ENCODE measurements at regions not wholly inside any gene's neighbourhood (a gene's known extent, or its start where the extent isn't known, plus 50 kb on each side); places are given as distances from the start of the nearest gene placed in this dataset.
"Not testable (repeated sequence)": the region's sequence is repeated elsewhere in the genome, so short reads cannot be mapped to it uniquely, and the experiment has no call there.

DNA sequence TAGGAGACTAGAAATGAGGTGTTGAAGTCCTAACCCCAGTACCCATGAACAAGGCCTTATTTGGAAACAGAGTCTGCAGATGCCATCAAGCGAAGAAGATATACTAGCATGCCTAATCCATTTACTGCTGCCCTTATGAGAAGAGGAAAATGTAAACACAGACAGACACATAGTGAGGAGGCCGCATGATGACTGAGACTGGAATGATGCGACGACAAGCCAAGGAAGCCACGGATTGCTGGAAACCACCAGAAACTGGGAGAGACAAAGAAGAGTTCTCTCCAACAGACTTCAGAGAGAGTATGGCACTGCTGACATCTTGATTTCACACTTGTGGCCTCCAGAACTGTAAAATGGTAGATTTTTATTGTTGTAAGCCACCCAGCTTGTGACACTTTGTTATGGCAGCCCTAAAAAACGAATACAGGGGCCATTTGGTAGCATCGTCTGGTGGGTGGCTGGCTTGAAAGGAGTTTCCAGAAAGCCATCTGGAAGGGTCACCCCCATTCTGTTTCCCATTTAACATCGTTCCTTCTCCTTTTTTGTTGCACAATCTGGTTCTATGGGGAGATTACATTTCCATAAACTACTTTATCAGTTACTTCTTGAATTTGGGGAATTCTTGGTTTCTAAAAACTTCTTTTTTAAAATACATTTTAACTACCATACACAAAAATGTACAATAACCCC is 193.1 kb downstream of the HSD17B3 start:
- Mint-ChIP-seq H3K36me3 (ENCODE audit: low read depth) (no peaks in the 10 kb centered on the region), H3K4me1 (peaks cover 10% of the 10 kb centered on the region), H3K4me3 (no peak overlapping the region), H3K9me3 (peaks cover 5% of the 10 kb centered on the region), H3K27me3 (ENCODE audit: insufficient read depth) (peaks cover 51% of the 10 kb centered on the region), H3K27ac (no peak overlapping the region)
- Histone ChIP-seq H3K27ac (ENCODE audit: low read depth, low read length) (no peak overlapping the region), H3K4me1 (ENCODE audit: control insufficient read depth, insufficient read depth, low read length) (peaks cover 4% of the 10 kb centered on the region), H3K36me3 (ENCODE audit: control insufficient read depth, insufficient read depth, low read length) (no peaks in the 10 kb centered on the region), H3K9ac (ENCODE audit: extremely low read depth, low read length, poor library complexity, severe bottlenecking) (no peak overlapping the region), H3K9me3 (ENCODE audit: control insufficient read depth, low read length) (no peaks in the 10 kb centered on the region), H3K27me3 (ENCODE audit: control insufficient read depth, insufficient read depth, low read length, poor library complexity, severe bottlenecking) (no peaks in the 10 kb centered on the region), H3K4me3 (ENCODE audit: low read length) (no peak overlapping the region)
- no peak for DNase-seq
- 96% methylated on average over 6 to 8 of the region's 8 CpGs for WGBS, 2 experiments (ENCODE audit: insufficient coverage in 1 of 2, insufficient read length in 1 of 2)
- TF ChIP-seq, protein P1, sequence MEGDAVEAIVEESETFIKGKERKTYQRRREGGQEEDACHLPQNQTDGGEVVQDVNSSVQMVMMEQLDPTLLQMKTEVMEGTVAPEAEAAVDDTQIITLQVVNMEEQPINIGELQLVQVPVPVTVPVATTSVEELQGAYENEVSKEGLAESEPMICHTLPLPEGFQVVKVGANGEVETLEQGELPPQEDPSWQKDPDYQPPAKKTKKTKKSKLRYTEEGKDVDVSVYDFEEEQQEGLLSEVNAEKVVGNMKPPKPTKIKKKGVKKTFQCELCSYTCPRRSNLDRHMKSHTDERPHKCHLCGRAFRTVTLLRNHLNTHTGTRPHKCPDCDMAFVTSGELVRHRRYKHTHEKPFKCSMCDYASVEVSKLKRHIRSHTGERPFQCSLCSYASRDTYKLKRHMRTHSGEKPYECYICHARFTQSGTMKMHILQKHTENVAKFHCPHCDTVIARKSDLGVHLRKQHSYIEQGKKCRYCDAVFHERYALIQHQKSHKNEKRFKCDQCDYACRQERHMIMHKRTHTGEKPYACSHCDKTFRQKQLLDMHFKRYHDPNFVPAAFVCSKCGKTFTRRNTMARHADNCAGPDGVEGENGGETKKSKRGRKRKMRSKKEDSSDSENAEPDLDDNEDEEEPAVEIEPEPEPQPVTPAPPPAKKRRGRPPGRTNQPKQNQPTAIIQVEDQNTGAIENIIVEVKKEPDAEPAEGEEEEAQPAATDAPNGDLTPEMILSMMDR (conservative IDR thresholded peaks at IDR 0.05), result no peak

DNA sequence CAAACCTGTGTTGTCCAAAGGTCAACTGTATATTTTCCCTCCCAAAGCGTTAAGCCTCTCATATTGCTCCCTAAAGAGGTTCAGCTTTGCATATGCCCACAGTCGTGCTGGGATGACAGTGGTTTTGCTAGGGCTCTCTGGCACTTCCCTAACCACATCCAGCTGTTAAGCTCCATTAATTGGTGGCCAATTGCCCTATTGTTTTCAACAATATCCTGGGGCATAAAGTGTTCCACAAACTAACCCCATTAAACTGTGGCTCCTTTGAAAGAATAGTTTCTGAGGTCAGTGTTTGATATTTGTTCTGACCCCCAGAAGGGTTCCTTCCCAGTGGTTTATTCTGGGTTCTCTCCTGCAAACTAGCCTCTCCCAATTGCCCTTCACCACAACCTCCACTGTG is 194.5 kb downstream of the HSD17B3 start:
- peaks cover 10% of the 10 kb centered on the region for H3K9me3 Mint-ChIP-seq

DNA sequence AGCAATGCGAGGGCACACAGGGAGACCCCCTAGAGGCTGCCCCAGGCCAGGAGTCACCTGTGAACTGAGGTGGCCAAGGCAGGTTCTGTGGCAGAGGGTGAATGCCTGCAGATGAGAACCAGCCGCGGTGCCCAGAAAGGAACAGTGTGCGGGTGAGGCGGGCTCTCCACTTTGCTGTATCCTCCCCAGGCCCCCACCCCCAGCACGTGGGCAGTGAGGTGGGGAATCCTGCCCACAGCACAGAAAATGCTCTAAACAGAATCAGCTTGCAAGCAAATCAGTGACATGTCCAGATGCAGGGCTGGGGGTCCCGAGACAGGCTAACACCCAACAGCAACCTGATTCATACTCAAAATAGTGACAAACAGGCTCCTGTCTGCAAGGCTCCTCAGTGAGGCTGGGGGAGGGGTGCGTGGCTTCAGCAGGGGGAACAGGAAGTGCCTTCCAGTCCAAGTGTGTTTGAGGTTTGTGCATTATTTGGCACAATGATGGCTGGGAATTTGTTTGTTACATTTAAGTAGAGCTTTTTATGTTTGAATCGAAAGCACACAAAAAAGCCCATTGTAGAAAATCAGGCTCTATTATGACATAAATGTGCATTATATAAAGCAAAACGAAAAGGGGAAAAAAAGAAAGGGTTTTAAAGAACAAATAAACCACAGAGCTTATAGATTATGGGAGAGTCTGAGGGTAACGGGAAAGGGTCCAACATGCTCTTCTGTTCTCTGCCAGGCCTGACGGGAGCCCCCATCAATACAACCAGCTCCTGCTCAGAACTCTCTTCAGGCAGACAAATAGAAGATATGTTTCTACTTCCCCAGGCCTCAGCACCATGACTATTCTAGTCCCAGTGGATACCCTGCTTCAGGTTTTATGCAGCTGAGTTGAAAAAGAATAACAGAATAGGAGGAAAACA is 201.3 kb downstream of the HSD17B3 start:
- Histone ChIP-seq H3K36me3 (ENCODE audit: control insufficient read depth, insufficient read depth, low read length) (no peaks in the 10 kb centered on the region), H3K4me1 (ENCODE audit: control insufficient read depth, insufficient read depth, low read length) (peaks cover 10% of the 10 kb centered on the region), H3K4me3 (ENCODE audit: low read length) (no peak overlapping the region), H3K9ac (ENCODE audit: extremely low read depth, low read length, poor library complexity, severe bottlenecking) (no peak overlapping the region), H3K27me3 (ENCODE audit: control insufficient read depth, insufficient read depth, low read length, poor library complexity, severe bottlenecking) (no peaks in the 10 kb centered on the region), H3K27ac (ENCODE audit: low read depth, low read length) (no peak overlapping the region), H3K9me3 (ENCODE audit: control insufficient read depth, low read length) (no peaks in the 10 kb centered on the region)
- WGBS, 2 experiments (ENCODE audit: insufficient coverage in 1 of 2, insufficient read length in 1 of 2), result 72 to 88% methylated on average over 5 to 12 of the region's 12 CpGs
- Mint-ChIP-seq H3K27me3 (ENCODE audit: insufficient read depth) (peaks cover 12% of the 10 kb centered on the region), H3K4me1 (peaks cover 27% of the 10 kb centered on the region), H3K36me3 (ENCODE audit: low read depth) (peaks cover 2% of the 10 kb centered on the region), H3K27ac (peak overlapping the region; percentile 85), H3K4me3 (peak overlapping the region; percentile 8), H3K9me3 (peaks cover 15% of the 10 kb centered on the region)
- DNase-seq, result no peak
- TF ChIP-seq, protein P1 (conservative IDR thresholded peaks at IDR 0.05), result no peak

More for the DNA sequence above, 194.5 kb downstream of the HSD17B3 start:
- no peaks in the 10 kb centered on the region for H3K36me3 Mint-ChIP-seq (ENCODE audit: low read depth)
- H3K27me3 Mint-ChIP-seq (ENCODE audit: insufficient read depth), result peaks cover 49% of the 10 kb centered on the region
- H3K36me3 ChIP-seq (ENCODE audit: control insufficient read depth, insufficient read depth, low read length), result no peaks in the 10 kb centered on the region
- H3K4me1 Mint-ChIP-seq, result peaks cover 10% of the 10 kb centered on the region
- H3K27ac Mint-ChIP-seq, result no peak overlapping the region
- H3K9ac ChIP-seq (ENCODE audit: extremely low read depth, low read length, poor library complexity, severe bottlenecking), result no peak overlapping the region
- H3K4me1 ChIP-seq (ENCODE audit: control insufficient read depth, insufficient read depth, low read length), result peaks cover 4% of the 10 kb centered on the region
- no peak overlapping the region for H3K4me3 Mint-ChIP-seq
- no peak for DNase-seq
- no peaks in the 10 kb centered on the region for H3K9me3 ChIP-seq (ENCODE audit: control insufficient read depth, low read length)
- TF ChIP-seq, protein P1 (conservative IDR thresholded peaks at IDR 0.05), result no peak
- no peak overlapping the region for H3K27ac ChIP-seq (ENCODE audit: low read depth, low read length)
- H3K4me3 ChIP-seq (ENCODE audit: low read length), result no peak overlapping the region
- WGBS, 2 experiments (ENCODE audit: insufficient coverage in 1 of 2, insufficient read length in 1 of 2), result 62 to 75% methylated on average over 2 of the region's 2 CpGs
- H3K27me3 ChIP-seq (ENCODE audit: control insufficient read depth, insufficient read depth, low read length, poor library complexity, severe bottlenecking), result no peaks in the 10 kb centered on the region

DNA sequence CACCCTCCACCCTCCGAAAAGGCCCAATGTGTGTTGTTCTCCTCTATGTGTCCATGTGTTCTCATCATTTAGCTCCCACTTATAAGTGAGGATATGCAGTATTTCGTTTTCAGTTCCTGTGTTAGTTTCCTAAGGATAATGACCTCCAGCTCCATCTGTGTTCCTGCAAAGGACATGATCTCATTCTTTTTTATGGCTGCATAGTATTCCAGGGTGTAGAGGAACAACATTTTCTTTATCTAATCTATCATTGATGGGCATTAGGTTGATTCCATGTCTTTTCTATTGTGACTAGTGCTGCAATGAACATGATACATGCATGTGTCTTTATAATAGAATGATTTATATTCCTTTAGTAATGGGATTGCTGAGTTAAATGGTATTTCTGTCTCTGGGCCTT is 211.3 kb downstream of the HSD17B3 start:
- not testable (repeated sequence) for H3K9me3 ChIP-seq (ENCODE audit: control insufficient read depth, low read length); H3K27ac ChIP-seq (ENCODE audit: low read depth, low read length); H3K4me3 ChIP-seq (ENCODE audit: low read length); H3K27me3 ChIP-seq (ENCODE audit: control insufficient read depth, insufficient read depth, low read length, poor library complexity, severe bottlenecking); H3K9ac ChIP-seq (ENCODE audit: extremely low read depth, low read length, poor library complexity, severe bottlenecking); H3K27ac Mint-ChIP-seq; H3K36me3 Mint-ChIP-seq (ENCODE audit: low read depth); H3K4me3 Mint-ChIP-seq; DNase-seq; H3K27me3 Mint-ChIP-seq (ENCODE audit: insufficient read depth); H3K36me3 ChIP-seq (ENCODE audit: control insufficient read depth, insufficient read depth, low read length)
- peaks cover 14% of the 10 kb centered on the region for H3K9me3 Mint-ChIP-seq
- H3K4me1 Mint-ChIP-seq, result peaks cover 43% of the 10 kb centered on the region
- H3K4me1 ChIP-seq (ENCODE audit: control insufficient read depth, insufficient read depth, low read length), result peaks cover 18% of the 10 kb centered on the region
- WGBS, 2 experiments (ENCODE audit: insufficient coverage in 1 of 2, insufficient read length in 1 of 2), result 40 to 80% methylated on average over 1 to 2 of the region's 2 CpGs

Measured in endodermal cell (in vitro differentiated cells).